ENCODE measurements at regions not wholly inside any gene's neighbourhood (a gene's known extent, or its start where the extent isn't known, plus 50 kb on each side); places are given as distances from the start of the nearest gene placed in this dataset.

GRCh38 chr2:147511491-147511948 lies 333.3 kb upstream of the ACVR2A start:
- no peak for DNase-seq (ENCODE audit: low spot score)

- no peak for DNase-seq (ENCODE audit: low spot score)
Observed at GRCh38 chr2:147509821-147510220, 335.0 kb upstream of the ACVR2A start.

GRCh38 chr2:147506889-147507288 lies 337.9 kb upstream of the ACVR2A start:
- no peak for DNase-seq (ENCODE audit: low spot score)

GRCh38 chr2:147502711-147503290 lies 342.0 kb upstream of the ACVR2A start:
- no peak for DNase-seq (ENCODE audit: low spot score)

- DNase-seq (ENCODE audit: low spot score), result no peak
Observed at GRCh38 chr2:147501968-147502367, 342.9 kb upstream of the ACVR2A start.

GRCh38 chr2:147500819-147501395 lies 343.9 kb upstream of the ACVR2A start:
- no peak for DNase-seq (ENCODE audit: low spot score)

- no peak for DNase-seq (ENCODE audit: low spot score)
Observed at GRCh38 chr2:147500229-147500628, 344.6 kb upstream of the ACVR2A start.

GRCh38 chr2:147499785-147500184 lies 345.0 kb upstream of the ACVR2A start:
- no peak for DNase-seq (ENCODE audit: low spot score)

- no peak for DNase-seq (ENCODE audit: low spot score)
Observed at GRCh38 chr2:147495734-147496133, 349.1 kb upstream of the ACVR2A start.

- DNase-seq (ENCODE audit: low spot score), result no peak
Observed at GRCh38 chr2:147492471-147492870, 352.4 kb upstream of the ACVR2A start.

- DNase-seq (ENCODE audit: low spot score), result no peak
Observed at GRCh38 chr2:147491506-147491905, 353.3 kb upstream of the ACVR2A start.

GRCh38 chr2:147490401-147491261 lies 354.2 kb upstream of the ACVR2A start:
- DNase-seq (ENCODE audit: low spot score), result no peak

- no peak for DNase-seq (ENCODE audit: low spot score)
Observed at GRCh38 chr2:147488472-147488871, 356.4 kb upstream of the ACVR2A start.

GRCh38 chr2:147487978-147488289 lies 356.9 kb upstream of the ACVR2A start:
- DNase-seq (ENCODE audit: low spot score), result no peak

- no peak for DNase-seq (ENCODE audit: low spot score)
Observed at GRCh38 chr2:147487286-147487977, 357.4 kb upstream of the ACVR2A start.

- no peak for DNase-seq (ENCODE audit: low spot score)
Observed at GRCh38 chr2:147485210-147485851, 359.5 kb upstream of the ACVR2A start.

GRCh38 chr2:147483911-147484310 lies 360.9 kb upstream of the ACVR2A start:
- DNase-seq (ENCODE audit: low spot score), result no peak

- no peak for DNase-seq (ENCODE audit: low spot score)
Observed at GRCh38 chr2:147482916-147483669, 361.7 kb upstream of the ACVR2A start.

- DNase-seq (ENCODE audit: low spot score), result no peak
Observed at GRCh38 chr2:147482111-147482895, 362.5 kb upstream of the ACVR2A start.

- DNase-seq (ENCODE audit: low spot score), result no peak
Observed at GRCh38 chr2:147479358-147479757, 365.5 kb upstream of the ACVR2A start.

Data from mesenteric fat pad (tissue), 1 donor.